HPDE6-E6E7 (cell line): ENCODE measurements at regions not wholly inside any gene's neighbourhood (a gene's known extent, or its start where the extent isn't known, plus 50 kb on each side); places are given as distances from the start of the nearest gene placed in this dataset.
"Not testable (repeated sequence)": the region's sequence is repeated elsewhere in the genome, so short reads cannot be mapped to it uniquely, and the experiment has no call there.

Experiments
- DNase-seq: peaks from one replicate; pipeline ENCODE4 v3.0.0; 2011; ENCODE audit warnings: missing footprints; ENCODE audit errors: extremely low spot score

- DNase-seq = no peak
Measured at GRCh38 chr2:59882822-59883221, 670.6 kb downstream of the BCL11A start.

GRCh38 chr2:59882279-59882678, 671.2 kb downstream of the BCL11A start:
- no peak for DNase-seq

GRCh38 chr2:59881218-59881617, 672.2 kb downstream of the BCL11A start:
- no peak for DNase-seq

DNA sequence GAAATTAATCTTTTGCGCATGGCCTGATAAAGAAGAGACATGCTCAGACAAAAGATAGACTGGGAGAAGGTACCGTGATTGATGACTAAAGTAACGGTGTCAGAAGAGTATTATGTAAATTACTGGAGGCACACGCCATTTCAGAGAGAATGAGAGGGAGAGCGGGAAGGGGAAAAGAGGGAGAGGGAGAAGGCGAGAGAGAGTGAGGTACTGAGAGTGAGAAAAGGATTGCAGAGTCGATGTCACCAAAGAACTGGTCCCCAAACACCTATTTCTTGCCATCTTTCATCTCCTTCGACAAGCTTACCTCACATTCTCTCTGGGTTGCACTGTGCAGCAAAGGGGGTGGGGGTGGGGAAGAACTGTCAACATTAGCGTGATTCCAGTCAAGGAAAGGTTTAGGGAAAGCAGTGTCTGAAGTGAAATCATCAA, 673.7 kb downstream of the BCL11A start:
- DNase-seq = no peak

- no peak for DNase-seq
Measured at GRCh38 chr2:59875836-59876235, 677.6 kb downstream of the BCL11A start.

- DNase-seq = no peak
Measured at GRCh38 chr2:59874971-59875755, 678.3 kb downstream of the BCL11A start.

GRCh38 chr2:59874361-59874760, 679.1 kb downstream of the BCL11A start:
- DNase-seq = no peak

DNA sequence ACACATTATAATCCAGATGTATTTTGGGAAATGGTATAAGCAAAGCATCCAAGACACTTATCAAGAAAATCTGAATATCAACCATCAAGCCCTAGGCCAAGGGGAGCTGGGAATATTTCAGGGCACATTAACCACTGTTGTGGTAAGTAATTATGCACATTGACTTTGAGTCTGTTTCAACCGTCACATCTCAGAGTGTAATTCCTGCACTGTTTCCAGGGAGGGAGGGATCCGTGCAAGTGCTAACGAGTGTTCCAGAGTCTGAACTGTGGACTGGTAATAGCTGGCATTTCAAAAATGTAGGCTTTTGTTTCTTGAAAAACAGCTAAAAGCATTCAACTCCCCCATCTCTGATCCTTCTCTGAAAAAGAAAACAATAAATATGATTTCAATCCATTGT, 681.6 kb downstream of the BCL11A start:
- no peak for DNase-seq

DNA sequence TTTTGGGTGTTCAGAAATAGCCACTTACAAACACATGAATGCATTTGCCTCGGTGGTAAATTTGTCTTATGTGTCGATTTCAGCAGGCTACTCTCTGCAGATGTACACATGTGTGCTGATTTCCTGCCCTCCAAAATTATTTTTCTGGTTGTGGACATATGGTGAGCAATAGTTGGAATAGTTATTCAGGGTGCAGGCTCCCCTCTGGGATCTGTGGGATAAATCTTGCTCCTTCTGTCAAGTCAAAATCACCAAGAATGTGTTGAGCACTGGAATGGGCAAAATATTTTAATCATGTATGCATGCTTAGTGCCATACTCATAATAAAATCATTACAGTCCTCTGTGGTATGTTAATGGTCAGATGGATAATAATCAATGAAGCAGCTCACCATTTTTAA, 684.5 kb downstream of the BCL11A start:
- no peak for DNase-seq

DNA sequence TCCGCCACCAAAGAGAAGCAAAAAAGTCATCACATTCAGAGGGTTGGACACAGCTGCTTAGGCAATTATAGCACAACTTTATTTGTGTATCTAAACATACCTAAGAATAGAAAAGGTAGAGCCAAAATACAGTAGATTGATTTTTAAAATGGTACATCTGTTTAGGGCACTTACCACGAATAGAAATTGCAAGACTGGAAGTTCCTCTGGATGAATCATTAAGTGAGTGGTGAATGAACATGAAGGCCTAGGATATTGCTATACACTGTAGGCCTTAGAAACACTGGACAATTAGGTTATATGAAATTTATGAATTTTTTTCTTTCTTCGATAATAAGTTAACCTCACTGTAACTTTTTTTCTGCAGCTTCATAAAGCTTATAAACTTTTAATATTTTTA, 687.0 kb downstream of the BCL11A start:
- DNase-seq = no peak

GRCh38 chr2:59858540-59858939, 694.9 kb downstream of the BCL11A start:
- DNase-seq = no peak

- no peak for DNase-seq
Measured at GRCh38 chr2:59857109-59857508, 696.3 kb downstream of the BCL11A start.

- no peak for DNase-seq
Measured at GRCh38 chr2:59856391-59856790, 697.1 kb downstream of the BCL11A start.

DNA sequence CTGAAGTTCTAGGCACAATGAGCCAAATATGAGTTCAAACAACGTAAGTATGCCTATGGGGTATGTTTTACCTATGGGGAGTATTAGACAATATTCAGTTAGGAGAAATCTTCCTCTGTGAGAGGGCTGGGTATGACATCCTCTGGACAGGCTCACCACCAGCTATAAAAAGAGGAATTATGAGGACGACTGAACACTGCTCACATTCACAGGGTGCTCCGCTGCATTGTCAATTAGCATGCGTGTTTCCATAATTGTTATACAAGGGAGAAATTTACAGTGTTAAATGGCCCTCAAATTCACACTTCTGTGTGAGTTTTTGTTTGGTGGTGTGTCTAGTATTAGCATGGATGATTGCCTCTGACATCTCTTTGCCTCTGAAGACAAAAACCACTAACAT, 700.4 kb downstream of the BCL11A start:
- no peak for DNase-seq

GRCh38 chr2:59851836-59852475, 701.5 kb downstream of the BCL11A start:
- no peak for DNase-seq

DNA sequence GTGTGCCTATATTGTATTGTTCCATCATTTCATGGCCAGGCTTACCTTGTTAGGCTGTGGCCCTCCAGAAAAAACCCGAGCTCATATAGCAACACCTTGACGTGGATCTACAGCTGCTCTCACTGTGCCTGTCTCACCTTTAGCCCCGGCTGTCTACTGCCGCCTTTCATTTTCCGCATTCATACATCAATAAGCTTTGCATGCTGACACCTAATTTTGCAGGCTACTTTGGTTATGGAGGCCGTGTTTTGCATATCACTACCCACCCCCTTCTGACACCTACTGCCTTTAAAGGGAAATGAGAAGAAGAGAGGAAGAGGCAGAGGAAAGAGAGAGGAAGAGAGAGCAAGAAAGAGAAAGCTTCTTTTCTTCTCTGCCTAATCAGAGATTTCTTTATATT, 702.9 kb downstream of the BCL11A start:
- no peak for DNase-seq

- DNase-seq = no peak
Measured at GRCh38 chr2:59833941-59834340, 719.5 kb downstream of the BCL11A start.

DNA sequence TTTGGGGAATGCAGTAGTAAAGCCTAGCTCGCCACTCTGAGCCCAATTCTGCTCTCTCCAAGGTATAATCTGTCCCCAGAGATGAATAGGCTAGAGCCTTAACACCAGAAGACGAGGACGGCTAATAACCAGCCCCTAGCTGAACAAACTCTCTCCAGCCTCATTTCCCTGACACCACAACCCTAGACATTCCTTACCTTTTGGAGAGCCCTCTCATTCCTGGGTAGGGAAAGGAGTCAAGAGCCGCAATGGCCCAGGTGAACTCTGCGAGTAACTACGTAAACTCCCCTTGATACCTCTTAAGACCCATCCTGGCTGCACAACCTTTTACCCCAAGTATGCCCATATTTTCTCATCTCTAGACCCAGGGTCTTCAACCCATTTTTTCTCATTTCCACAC, 722.9 kb downstream of the BCL11A start:
- no peak for DNase-seq

DNA sequence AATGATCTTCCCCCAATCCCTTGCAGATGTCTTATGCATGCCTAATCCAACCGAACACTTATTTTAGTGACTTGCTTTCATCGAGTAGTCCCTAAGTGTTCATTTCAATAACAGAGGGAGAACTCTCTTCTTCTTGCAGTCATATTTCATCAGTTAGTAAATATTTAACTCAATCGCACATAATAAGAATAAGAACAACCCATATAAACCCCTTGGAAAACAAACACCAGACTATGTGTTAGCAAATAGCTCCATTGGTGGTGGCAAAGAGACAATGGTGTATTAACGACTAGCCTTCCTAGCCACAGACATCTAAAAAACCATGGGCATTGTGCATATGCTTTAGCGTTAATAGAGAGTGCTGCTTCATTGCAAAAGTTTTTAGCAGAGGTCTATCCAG, 725.8 kb downstream of the BCL11A start:
- no peak for DNase-seq

GRCh38 chr2:59826177-59826576, 727.3 kb downstream of the BCL11A start:
- DNase-seq = no peak

DNA sequence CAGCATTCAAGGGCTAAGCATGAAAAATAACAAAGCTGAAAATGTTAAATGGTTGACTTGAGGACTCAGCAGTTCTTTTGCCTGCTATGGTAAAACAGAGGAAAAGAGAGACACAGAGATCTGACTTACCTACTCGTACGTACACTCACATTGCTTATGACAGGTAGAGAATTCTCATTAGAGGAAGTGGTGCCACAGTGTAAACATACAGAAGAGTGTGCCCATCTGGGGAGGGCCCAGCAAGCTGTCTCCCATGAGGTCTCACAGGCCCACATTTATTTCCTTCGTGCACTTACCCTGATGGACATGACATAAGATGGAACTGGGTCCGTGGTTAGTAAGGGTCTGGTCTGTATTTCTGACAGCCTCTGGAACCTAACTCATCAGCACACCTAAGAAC, 729.1 kb downstream of the BCL11A start:
- DNase-seq = no peak

- no peak for DNase-seq
Measured at GRCh38 chr2:59816075-59816474, 737.4 kb downstream of the BCL11A start.

- not testable (repeated sequence) for DNase-seq
Measured at GRCh38 chr2:59810283-59810682, 743.2 kb downstream of the BCL11A start.

- DNase-seq = no peak
Measured at GRCh38 chr2:59806486-59806885, 747.0 kb downstream of the BCL11A start.
